ENCODE measurements at regions not wholly inside any gene's neighbourhood (a gene's known extent, or its start where the extent isn't known, plus 50 kb on each side); places are given as distances from the start of the nearest gene placed in this dataset.

- peak; percentile 47 to 58 (median 48) for TF ChIP-seq CTCF (optimal IDR thresholded peaks at IDR 0.05 in 1 of 3, IDR thresholded peaks at IDR 0.05 in 1 of 3, conservative IDR thresholded peaks at IDR 0.05 in 1 of 3; ENCODE audit: extremely low read depth in 1 of 3, insufficient read depth in 2 of 3, low read length in 3 of 3)
- no peak for TF ChIP-seq EZH2 (IDR thresholded peaks at IDR 0.05; ENCODE audit: low read length)
These were observed 81.6 kb upstream of the CHMP2B start for GRCh38 chr3:87145553-87145952.
